ENCODE measurements at regions not wholly inside any gene's neighbourhood (a gene's known extent, or its start where the extent isn't known, plus 50 kb on each side); places are given as distances from the start of the nearest gene placed in this dataset.

- no peak overlapping the region for H2BK5ac ChIP-seq (ENCODE audit: insufficient read length, low read length)
- H4K5ac ChIP-seq (ENCODE audit: insufficient read length, low read depth, low read length): no peak overlapping the region
- Mint-ChIP-seq H3K4me1 (no peaks in the 10 kb centered on the region), H3K36me3 (ENCODE audit: insufficient read depth in 1 of 3, low read depth in 3 of 3) (peaks cover 14 to 23% (median 20%) of the 10 kb centered on the region in 3 experiments), H3K27me3 (ENCODE audit: low read depth) (peaks cover 2% of the 10 kb centered on the region; the same call in 1 of the 2 replicates), H3K9me3 (peaks cover 22 to 26% of the 10 kb centered on the region in 2 experiments), H3K4me3 (no peak overlapping the region), H3K27ac (no peak overlapping the region; a peak in 1 of 7 replicates)
- H3K14ac ChIP-seq (ENCODE audit: insufficient read depth, low read length): no peak overlapping the region
- no peaks in the 10 kb centered on the region for H3K23me2 ChIP-seq (ENCODE audit: insufficient read length, low read depth, low read length, poor library complexity, severe bottlenecking)
- H2AFZ ChIP-seq (ENCODE audit: low read length): no peak overlapping the region
- no peaks in the 10 kb centered on the region for H3K79me1 ChIP-seq (ENCODE audit: insufficient read depth, low read depth, low read length, poor library complexity, severe bottlenecking)
- H2BK120ac ChIP-seq (ENCODE audit: low read depth, low read length, poor library complexity, severe bottlenecking): no peak overlapping the region
- no peak overlapping the region for H3K4me2 ChIP-seq (ENCODE audit: insufficient read depth, insufficient read length, low read length)
- no peak overlapping the region for H2BK20ac ChIP-seq (ENCODE audit: low read depth, low read length, poor library complexity, severe bottlenecking)
- H2AK5ac ChIP-seq (ENCODE audit: insufficient read length, low read length): no peak overlapping the region
- no peak overlapping the region for H2BK12ac ChIP-seq (ENCODE audit: insufficient read length, low read depth, low read length)
- H3K4ac ChIP-seq (ENCODE audit: low read depth, low read length): no peak overlapping the region
- H3K9me3 ChIP-seq (ENCODE audit: control insufficient read depth, low read depth, low read length): no peaks in the 10 kb centered on the region
- H3K18ac ChIP-seq (ENCODE audit: insufficient read length, low read depth, low read length): no peak overlapping the region
- no peak overlapping the region for H3T11ph ChIP-seq (ENCODE audit: low read length)
- no peaks in the 10 kb centered on the region for H3K27me3 ChIP-seq (ENCODE audit: insufficient read depth, low read length)
- no peaks in the 10 kb centered on the region for H3K79me2 ChIP-seq (ENCODE audit: insufficient read depth, low read length)
- no CpG with 5 or more reads among the region's 8 CpGs for WGBS (ENCODE audit: extremely low coverage, insufficient read length, low lambda C conversion rate)
- no peak overlapping the region for H3K27ac ChIP-seq (ENCODE audit: insufficient read length, low read depth, low read length)
- no peak overlapping the region for H3K56ac ChIP-seq (ENCODE audit: insufficient read length, low read depth, low read length)
- no peak overlapping the region for H4K91ac ChIP-seq (ENCODE audit: insufficient read length, low read depth, low read length)
- no peaks in the 10 kb centered on the region for H4K20me1 ChIP-seq (ENCODE audit: control insufficient read depth, insufficient read depth, insufficient read length)
- H4K8ac ChIP-seq (replicated peaks; ENCODE audit: insufficient read length, low read depth, low read length): no peak overlapping the region
- no peak overlapping the region for H3K9ac ChIP-seq (ENCODE audit: extremely low read depth, insufficient read length, low read length)
- H3K4me1 ChIP-seq (ENCODE audit: insufficient read depth, low read length): no peaks in the 10 kb centered on the region
- TF ChIP-seq CTCF (conservative IDR thresholded peaks at IDR 0.05): no peak
- no peak for DNase-seq
- no peak overlapping the region for H3K23ac ChIP-seq (ENCODE audit: insufficient read length, low read depth, low read length)
- H2BK15ac ChIP-seq (ENCODE audit: low read depth, low read length): no peak overlapping the region
Observed at GRCh38 chr5:9861666-9862256, 231.6 kb upstream of the TAS2R1 start.
